K562 (cell line): ENCODE measurements at regions not wholly inside any gene's neighbourhood (a gene's known extent, or its start where the extent isn't known, plus 50 kb on each side); places are given as distances from the start of the nearest gene placed in this dataset.

Source experiments
- ATAC-seq: fragments of 200-7000 bp; cut with Tn5 transposase; 3 replicates; pipeline ENCODE4 v1.9.1; 2020; ENCODE audit warnings: moderate library complexity
- BruUV-seq: library from RNA; stranded (reverse); fragments of 400-500 nt; replicated peaks from 2 replicates; lab custom pipeline; 2021; lab: Mats Ljungman, UMichigan
- CTCF ChIA-PET: fragments of 300-600 bp; formaldehyde crosslinking; extraction: SDS; loops from one replicate; lab custom pipeline; 2021; ENCODE audit warnings: low intra/inter-chr PET ratio; lab: Yijun Ruan, JAX
- POLR2A ChIA-PET: fragments of 300-600, 350-650 bp; sonication (Branson Sonifier 250); formaldehyde crosslinking; extraction: SDS; loops from one replicate; lab custom pipeline; 2021; ENCODE audit warnings: antibody characterized with exemption, inconsistent platforms; lab: Yijun Ruan, JAX
- DNase-seq, 4 experiments: peaks; one replicate each; pipeline versions ENCODE4 v3.0.0 to v3.0.0-alpha.2; 2011 to 2018; ENCODE audit warnings: low spot score in 3 of 4, mixed read lengths in 3 of 4; ENCODE audit errors: extremely low read depth in 1 of 4
- FAIRE-seq: peaks from 2 replicates; lab custom pipeline; 2011; peaks lifted over from hg19 to GRCh38; lab: Jason Lieb, UNC
- H2AFZ ChIP-seq: 2 replicates; pipeline ENCODE4 v1.6.0; 2011; ENCODE audit warnings: low read depth, low read length, control low read depth, inconsistent platforms
- H3K27ac ChIP-seq: fragments of 200-600 bp; 3 replicates; pipeline ENCODE4 v1.8.0; 2011; ENCODE audit warnings: low read depth, mild to moderate bottlenecking, control low read depth, inconsistent platforms, low read length, moderate library complexity, mixed read lengths; ENCODE audit errors: extremely low read depth
- H3K27me3 ChIP-seq, 2 experiments: fragments of 300-600 bp in 1 of 2; 2 replicates in 1 of 2; 3 replicates in 1 of 2; pipeline versions ENCODE4 v1.6.0 to v1.8.0; 2011; ENCODE audit warnings: inconsistent platforms in 2 of 2, low read length in 2 of 2, mild to moderate bottlenecking in 1 of 2, mixed read lengths in 1 of 2, moderate library complexity in 1 of 2; ENCODE audit not compliant: control insufficient read depth in 2 of 2, insufficient read depth in 2 of 2
- H3K36me3 ChIP-seq: fragments of 300-600 bp; 3 replicates; pipeline ENCODE4 v1.8.0; 2011; ENCODE audit warnings: mild to moderate bottlenecking, low read length, inconsistent platforms; ENCODE audit not compliant: control insufficient read depth, insufficient read depth
- H3K4me1 ChIP-seq, 2 experiments: fragments of 200-600 bp in 1 of 2; replicated peaks in 1 of 2; 2 replicates in 1 of 2; 3 replicates in 1 of 2; pipeline versions ENCODE4 v1.5.1 to v1.8.0; 2011; ENCODE audit warnings: inconsistent platforms in 2 of 2, low read length in 2 of 2, mild to moderate bottlenecking in 1 of 2, mixed read lengths in 1 of 2, moderate library complexity in 1 of 2; ENCODE audit not compliant: control insufficient read depth in 2 of 2, insufficient read depth in 2 of 2
- H3K4me2 ChIP-seq: 2 replicates; pipeline ENCODE4 v1.6.1; 2011; ENCODE audit warnings: low read length, control low read depth, inconsistent platforms, mixed read lengths; ENCODE audit not compliant: insufficient read depth
- H3K4me3 ChIP-seq: fragments of 200-600 bp; sonication (generic), shearing (Covaris generic); 2 replicates; pipeline ENCODE4 v1.5.1; 2016; ENCODE audit warnings: control low read depth, inconsistent platforms
- H3K79me2 ChIP-seq: fragments of 200-600 bp; 3 replicates; pipeline ENCODE4 v1.8.0; 2011; ENCODE audit warnings: low read length, inconsistent platforms; ENCODE audit not compliant: control insufficient read depth, insufficient read depth
- H3K9ac ChIP-seq, 2 experiments: 2 replicates each; pipeline versions ENCODE4 v1.6.0 to v1.6.1; 2011; ENCODE audit warnings: low read depth in 2 of 2, low read length in 2 of 2, control low read depth in 1 of 2, inconsistent platforms in 1 of 2, mild to moderate bottlenecking in 1 of 2, mixed read lengths in 1 of 2; ENCODE audit not compliant: insufficient read depth in 1 of 2
- H3K9me1 ChIP-seq: one replicate; pipeline ENCODE4 v1.6.0; 2011; ENCODE audit warnings: inconsistent platforms, mild to moderate bottlenecking, low read length, moderate library complexity; ENCODE audit not compliant: control insufficient read depth, insufficient read depth
- H3K9me3 ChIP-seq: replicated peaks from 2 replicates; pipeline ENCODE4 v1.5.1; 2011; ENCODE audit warnings: low read depth, low read length, inconsistent platforms; ENCODE audit not compliant: control insufficient read depth, insufficient read depth
- H4K20me1 ChIP-seq: replicated peaks from 2 replicates; pipeline ENCODE4 v1.6.1; 2011; ENCODE audit warnings: low read length, inconsistent platforms, mixed read lengths; ENCODE audit not compliant: control insufficient read depth, insufficient read depth
- DPF2 ChIP-seq: fragments of 450-650 bp; IDR thresholded peaks from 2 replicates; pipeline ENCODE4 v1.6.1; 2016
- E2F6 ChIP-seq, 2 experiments: IDR thresholded peaks; 2 replicates each; pipeline ENCODE4 v1.6.1; 2011; ENCODE audit warnings: borderline replicate concordance in 1 of 2, control low read depth in 1 of 2, low read depth in 1 of 2, low read length in 1 of 2, mild to moderate bottlenecking in 1 of 2, mixed read lengths in 1 of 2, moderate library complexity in 1 of 2; ENCODE audit not compliant: insufficient read depth in 1 of 2, insufficient read length in 1 of 2, poor library complexity in 1 of 2, severe bottlenecking in 1 of 2; ENCODE audit errors: extremely low read depth in 1 of 2
- GATA2 ChIP-seq: sonication (generic); formaldehyde crosslinking; IDR thresholded peaks from 2 replicates; pipeline ENCODE4 v1.4.0; 2020; ENCODE audit warnings: mild to moderate bottlenecking, missing genetic modification reagents
- MIER1 ChIP-seq: fragments of 450-650 bp; IDR thresholded peaks from 2 replicates; pipeline ENCODE4 v1.6.1; 2016; ENCODE audit warnings: antibody characterized with exemption, mild to moderate bottlenecking, low read depth
- POLR3G ChIP-seq: IDR thresholded peaks from 2 replicates; pipeline ENCODE4 v1.6.1; 2011; ENCODE audit not compliant: insufficient read length, insufficient replicate concordance; ENCODE audit errors: extremely low read depth
- RAD21 ChIP-seq, 2 experiments: fragments of 250-450 bp in 1 of 2; fragments of 450-650 bp in 1 of 2; sonication (Bioruptor Pico) in 1 of 2; formaldehyde crosslinking in 1 of 2; IDR thresholded peaks in 1 of 2; conservative IDR thresholded peaks in 1 of 2; 2 replicates each; pipeline versions ENCODE4 v1.4.0 to v1.8.0; 2020 to 2022; ENCODE audit warnings: mild to moderate bottlenecking in 2 of 2, moderate library complexity in 1 of 2
- TCF3 ChIP-seq: sonication (generic); formaldehyde crosslinking; IDR thresholded peaks from 2 replicates; pipeline ENCODE4 v1.4.0; 2020; ENCODE audit warnings: mild to moderate bottlenecking, missing genetic modification reagents
- THRAP3 ChIP-seq: fragments of 450-650 bp; IDR thresholded peaks from 2 replicates; pipeline ENCODE4 v1.6.1; 2016; ENCODE audit warnings: mild to moderate bottlenecking, inconsistent platforms, borderline replicate concordance
- WGBS: fragments of 100-300 bp; shearing (Covaris generic); methylation state at CpG from one replicate; pipeline ENCODE4 v1.1.6; 2016; ENCODE audit warnings: low coverage, mixed read lengths; ENCODE audit not compliant: insufficient coverage; ENCODE audit errors: missing lambda C conversion rate; 5-methylcytosine and 5-hydroxymethylcytosine counted together
- in situ Hi-C: fragments of 300-500 bp; cut with MboI; formaldehyde crosslinking; loops from 4 replicates; pipeline ENCODE4 v1.15.0; 2018; ENCODE audit warnings: inconsistent platforms, mixed read lengths
- intact Hi-C: fragments of 100-400 bp; cut with micrococcal nuclease; formaldehyde crosslinking; loops from 2 replicates; pipeline ENCODE4 v1.14.2; 2022
- TF ChIP-seq, protein P1 (sequence below): sonication (generic); formaldehyde crosslinking; IDR thresholded peaks from 2 replicates; pipeline ENCODE4 v1.5.0; 2020; ENCODE audit warnings: missing genetic modification reagents
- TF ChIP-seq, protein P2 (sequence below), 2 experiments: fragments of 450-650 bp in 1 of 2; IDR thresholded peaks; 2 replicates each; pipeline ENCODE4 v1.6.1; 2011 to 2017; ENCODE audit warnings: low read depth in 2 of 2, antibody characterized with exemption in 1 of 2, borderline replicate concordance in 1 of 2, low read length in 1 of 2, mild to moderate bottlenecking in 1 of 2, mixed read lengths in 1 of 2; ENCODE audit not compliant: control insufficient read depth in 1 of 2

GRCh38 chr2:181397331-181397730 is 59.9 kb upstream of the ITGA4 start:
- TF ChIP-seq TCF3: no peak
- TF ChIP-seq POLR3G: no peak
- TF ChIP-seq E2F6 (IDR thresholded peaks at IDR 0.05; ENCODE audit: borderline replicate concordance in 1 of 2, extremely low read depth in 1 of 2, insufficient read depth in 1 of 2, insufficient read length in 1 of 2, low read depth in 1 of 2, low read length in 1 of 2, poor library complexity in 1 of 2, severe bottlenecking in 1 of 2): no peak
- TF ChIP-seq, protein P1, sequence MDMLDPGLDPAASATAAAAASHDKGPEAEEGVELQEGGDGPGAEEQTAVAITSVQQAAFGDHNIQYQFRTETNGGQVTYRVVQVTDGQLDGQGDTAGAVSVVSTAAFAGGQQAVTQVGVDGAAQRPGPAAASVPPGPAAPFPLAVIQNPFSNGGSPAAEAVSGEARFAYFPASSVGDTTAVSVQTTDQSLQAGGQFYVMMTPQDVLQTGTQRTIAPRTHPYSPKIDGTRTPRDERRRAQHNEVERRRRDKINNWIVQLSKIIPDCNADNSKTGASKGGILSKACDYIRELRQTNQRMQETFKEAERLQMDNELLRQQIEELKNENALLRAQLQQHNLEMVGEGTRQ (CRISPR knock-in tag): no peak
- no peak for TF ChIP-seq THRAP3
- TF ChIP-seq RAD21 (CRISPR knock-in tag; conservative IDR thresholded peaks at IDR 0.05 in 1 of 2, IDR thresholded peaks at IDR 0.05 in 1 of 2): no peak
- TF ChIP-seq DPF2: no peak
- no peak for TF ChIP-seq MIER1
- TF ChIP-seq, protein P2, sequence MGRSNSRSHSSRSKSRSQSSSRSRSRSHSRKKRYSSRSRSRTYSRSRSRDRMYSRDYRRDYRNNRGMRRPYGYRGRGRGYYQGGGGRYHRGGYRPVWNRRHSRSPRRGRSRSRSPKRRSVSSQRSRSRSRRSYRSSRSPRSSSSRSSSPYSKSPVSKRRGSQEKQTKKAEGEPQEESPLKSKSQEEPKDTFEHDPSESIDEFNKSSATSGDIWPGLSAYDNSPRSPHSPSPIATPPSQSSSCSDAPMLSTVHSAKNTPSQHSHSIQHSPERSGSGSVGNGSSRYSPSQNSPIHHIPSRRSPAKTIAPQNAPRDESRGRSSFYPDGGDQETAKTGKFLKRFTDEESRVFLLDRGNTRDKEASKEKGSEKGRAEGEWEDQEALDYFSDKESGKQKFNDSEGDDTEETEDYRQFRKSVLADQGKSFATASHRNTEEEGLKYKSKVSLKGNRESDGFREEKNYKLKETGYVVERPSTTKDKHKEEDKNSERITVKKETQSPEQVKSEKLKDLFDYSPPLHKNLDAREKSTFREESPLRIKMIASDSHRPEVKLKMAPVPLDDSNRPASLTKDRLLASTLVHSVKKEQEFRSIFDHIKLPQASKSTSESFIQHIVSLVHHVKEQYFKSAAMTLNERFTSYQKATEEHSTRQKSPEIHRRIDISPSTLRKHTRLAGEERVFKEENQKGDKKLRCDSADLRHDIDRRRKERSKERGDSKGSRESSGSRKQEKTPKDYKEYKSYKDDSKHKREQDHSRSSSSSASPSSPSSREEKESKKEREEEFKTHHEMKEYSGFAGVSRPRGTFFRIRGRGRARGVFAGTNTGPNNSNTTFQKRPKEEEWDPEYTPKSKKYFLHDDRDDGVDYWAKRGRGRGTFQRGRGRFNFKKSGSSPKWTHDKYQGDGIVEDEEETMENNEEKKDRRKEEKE (IDR thresholded peaks at IDR 0.05; ENCODE audit: borderline replicate concordance in 1 of 2, control insufficient read depth in 1 of 2, low read depth in 2 of 2, low read length in 1 of 2): no peak
- TF ChIP-seq GATA2 (CRISPR knock-in tag): no peak
- Histone ChIP-seq H2AFZ (no peak overlapping the region), H3K79me2 (no peaks in the 10 kb centered on the region), H3K4me3 (no peak overlapping the region), H3K4me1 (no peaks in the 10 kb centered on the region), H3K9me3 (no peaks in the 10 kb centered on the region), H3K4me2 (no peak overlapping the region), H3K27ac (no peak overlapping the region), H3K9me1 (no peaks in the 10 kb centered on the region), H3K27me3 (no peaks in the 10 kb centered on the region), H3K36me3 (no peaks in the 10 kb centered on the region), H4K20me1 (no peaks in the 10 kb centered on the region), H3K9ac (no peak overlapping the region)
- ATAC-seq (no peak), FAIRE-seq (no peak), DNase-seq (no peak)
- CTCF ChIA-PET: no interaction called here
- in situ Hi-C loops (no loop called here), intact Hi-C loops (no loop called here)
- POLR2A ChIA-PET: interaction anchor here (0.6 kb wide), 1 partner anchor 67 kb away, joined by 3 read pairs; no protein-coding TSS in a partner anchor
- no TSS peak for BruUV-seq
- WGBS: 0% methylated on average over 4 of the region's 4 CpGs
